Naive thymus-derived CD4-positive, alpha-beta T cell (primary cell): ENCODE measurements at regions not wholly inside any gene's neighbourhood (a gene's known extent, or its start where the extent isn't known, plus 50 kb on each side); places are given as distances from the start of the nearest gene placed in this dataset.

Experiments used
- ATAC-seq: fragments of 150-1000 bp; cut with Tn5 transposase; 2 replicates; pipeline ENCODE4 v1.10.0; 2021; ENCODE audit warnings: mild to moderate bottlenecking, moderate library complexity
- CTCF ChIA-PET: fragments of 350-600 bp; sonication (Branson Sonifier 250); formaldehyde crosslinking; loops from one replicate; lab custom pipeline; 2021; ENCODE audit warnings: antibody characterized with exemption; lab: Charles Lee
- POLR2A ChIA-PET: fragments of 350-600 bp; sonication (Branson Sonifier 250); formaldehyde crosslinking; loops from one replicate; lab custom pipeline; 2021; ENCODE audit warnings: antibody characterized with exemption, inconsistent platforms; lab: Charles Lee
- DNase-seq, 9 donors: peaks; one replicate each; pipeline versions ENCODE4 v3.0.0 to v3.0.0-alpha.2; 2020 to 2022; ENCODE audit warnings: mixed read lengths in 1 of 9
- H3K27ac ChIP-seq: one replicate; pipeline ENCODE4 v1.7.0; 2013; ENCODE audit warnings: mild to moderate bottlenecking, low read depth, low read length, moderate library complexity
- H3K27me3 ChIP-seq, 2 donors: one replicate each; pipeline ENCODE4 v1.7.0; 2013; ENCODE audit warnings: low read length in 2 of 2, mild to moderate bottlenecking in 2 of 2, moderate library complexity in 2 of 2; ENCODE audit not compliant: control insufficient read depth in 2 of 2, insufficient read depth in 2 of 2
- H3K36me3 ChIP-seq, 3 experiments: 1 replicate in 2 of 3; 2 replicates in 1 of 3; pipeline ENCODE4 v1.7.0; 2013; ENCODE audit warnings: low read length in 3 of 3, mild to moderate bottlenecking in 3 of 3, moderate library complexity in 1 of 3; ENCODE audit not compliant: insufficient read depth in 3 of 3, control insufficient read depth in 2 of 3
- H3K4me1 ChIP-seq, 2 donors: one replicate each; pipeline ENCODE4 v1.7.0; 2013; ENCODE audit warnings: low read length in 2 of 2, mild to moderate bottlenecking in 2 of 2, moderate library complexity in 1 of 2; ENCODE audit not compliant: control insufficient read depth in 2 of 2, insufficient read depth in 2 of 2
- H3K4me3 ChIP-seq: 2 replicates; pipeline ENCODE4 v1.7.0; 2013; ENCODE audit warnings: mild to moderate bottlenecking, low read length
- H3K9me3 ChIP-seq, 3 experiments: 1 replicate in 2 of 3; 2 replicates in 1 of 3; pipeline ENCODE4 v1.7.0; 2013; ENCODE audit warnings: low read length in 3 of 3; ENCODE audit not compliant: control insufficient read depth in 2 of 3
- H3K27ac Mint-ChIP-seq, 9 donors: one replicate each; pipeline ENCODE4 v1.8.0; 2020 to 2022; ENCODE audit warnings: mixed read lengths in 9 of 9, mild to moderate bottlenecking in 8 of 9, moderate library complexity in 5 of 9, inconsistent platforms in 2 of 9
- H3K27me3 Mint-ChIP-seq, 5 donors: one replicate each; pipeline ENCODE4 v1.8.0; 2021 to 2022; ENCODE audit warnings: mixed read lengths in 5 of 5, mild to moderate bottlenecking in 1 of 5
- H3K36me3 Mint-ChIP-seq, 5 donors: one replicate each; pipeline ENCODE4 v1.8.0; 2020 to 2022; ENCODE audit warnings: mixed read lengths in 5 of 5, mild to moderate bottlenecking in 3 of 5, inconsistent platforms in 1 of 5
- H3K4me1 Mint-ChIP-seq, 7 donors: one replicate each; pipeline ENCODE4 v1.8.0; 2020 to 2022; ENCODE audit warnings: mixed read lengths in 7 of 7, mild to moderate bottlenecking in 3 of 7, inconsistent platforms in 1 of 7
- H3K4me3 Mint-ChIP-seq, 10 donors: one replicate each; pipeline ENCODE4 v1.8.0; 2020 to 2022; ENCODE audit warnings: mild to moderate bottlenecking in 10 of 10, mixed read lengths in 10 of 10, moderate library complexity in 6 of 10, inconsistent platforms in 2 of 10
- H3K9me3 Mint-ChIP-seq, 11 donors: one replicate each; pipeline ENCODE4 v1.8.0; 2020 to 2022; ENCODE audit warnings: mixed read lengths in 11 of 11, mild to moderate bottlenecking in 4 of 11, inconsistent platforms in 1 of 11, moderate library complexity in 1 of 11
- intact Hi-C, 2 donors: fragments of 100-400 bp; cut with micrococcal nuclease; formaldehyde crosslinking; loops; one replicate each; pipeline ENCODE4 v1.15.1; 2023

DNA sequence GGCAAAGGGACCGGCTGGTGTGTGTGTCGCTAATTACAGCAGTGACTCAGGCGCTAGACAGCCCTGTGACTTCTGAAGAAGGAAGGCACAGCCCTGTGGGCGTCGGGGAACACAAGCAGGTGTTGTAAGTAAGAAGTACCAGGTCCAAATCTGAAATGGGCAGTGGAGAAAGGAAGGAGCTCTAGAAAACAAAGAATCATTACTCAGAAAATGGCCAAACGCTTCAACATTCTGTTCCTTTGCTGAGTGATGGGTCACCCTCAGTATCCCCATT lies 106.8 kb downstream of the PXDC1 start:
- Mint-ChIP-seq H3K4me3 (no peak overlapping the region), H3K27ac (no peak overlapping the region), H3K9me3 (peaks cover 0 to 4% (median 0%) of the 10 kb centered on the region in 11 donors), H3K36me3 (no peaks in the 10 kb centered on the region), H3K27me3 (peaks cover 6 to 13% (median 11%) of the 10 kb centered on the region in 5 donors), H3K4me1 (no peaks in the 10 kb centered on the region)
- no peaks in the 10 kb centered on the region for H3K36me3 ChIP-seq
- no peak overlapping the region for H3K27ac ChIP-seq
- H3K4me1 ChIP-seq, result no peaks in the 10 kb centered on the region
- ChIA-PET CTCF (no interaction called here), POLR2A (no interaction called here)
- no peaks in the 10 kb centered on the region for H3K27me3 ChIP-seq
- ATAC-seq, result no peak
- no peak overlapping the region for H3K4me3 ChIP-seq
- intact Hi-C loops, result no loop called here
- H3K9me3 ChIP-seq, result no peaks in the 10 kb centered on the region
- DNase-seq, result no peak

DNA sequence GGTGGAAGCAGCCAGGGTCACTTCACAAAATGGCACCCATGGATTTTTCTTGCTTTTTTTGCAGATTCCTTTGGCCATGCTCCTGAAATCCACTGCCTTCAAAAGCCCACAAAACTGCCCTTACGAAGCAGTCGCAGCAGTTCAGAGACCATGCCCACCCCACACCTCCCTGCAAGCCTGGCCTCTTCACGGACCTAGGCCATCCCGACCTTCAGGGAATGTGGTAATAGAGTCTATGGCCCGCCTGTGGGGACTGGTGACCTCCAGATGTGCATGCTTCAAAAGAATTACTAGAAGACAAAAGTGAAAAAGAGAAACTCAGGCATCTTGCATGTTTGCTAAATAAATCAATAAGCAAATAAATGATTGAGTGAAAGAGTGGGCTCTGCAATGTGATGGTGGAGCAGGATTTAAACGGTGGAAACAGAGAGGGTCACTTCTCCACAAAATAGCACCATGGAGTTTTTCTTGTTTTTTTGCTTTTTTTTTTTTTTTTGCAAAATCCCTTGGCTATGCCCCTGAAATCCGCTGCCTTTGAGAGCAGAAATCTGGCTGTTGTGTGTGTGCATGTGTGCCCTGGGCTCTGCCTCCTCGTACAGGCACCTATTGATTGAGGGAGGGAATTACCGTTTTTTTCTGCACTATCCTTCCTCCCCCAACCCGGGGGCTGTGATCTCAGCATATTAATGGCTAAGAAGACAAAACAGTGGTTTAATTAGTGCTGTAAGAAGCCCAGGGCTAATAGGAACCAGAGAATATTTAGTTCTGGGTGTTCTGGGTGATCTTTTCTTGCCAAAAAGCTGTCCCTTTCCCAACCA lies 107.4 kb downstream of the PXDC1 start:
- no peak overlapping the region for H3K27ac ChIP-seq
- no peaks in the 10 kb centered on the region for H3K36me3 ChIP-seq
- no peaks in the 10 kb centered on the region for H3K9me3 ChIP-seq
- H3K27me3 ChIP-seq, result no peaks in the 10 kb centered on the region
- no peaks in the 10 kb centered on the region for H3K36me3 Mint-ChIP-seq
- H3K4me1 ChIP-seq, result no peaks in the 10 kb centered on the region
- CTCF ChIA-PET, result no interaction called here
- H3K27ac Mint-ChIP-seq, result no peak overlapping the region
- H3K27me3 Mint-ChIP-seq, result peaks cover 7 to 18% (median 11%) of the 10 kb centered on the region in 5 donors
- intact Hi-C loops, result no loop called here
- H3K9me3 Mint-ChIP-seq, result peaks cover 0 to 4% (median 0%) of the 10 kb centered on the region in 11 donors
- DNase-seq (no peak), ATAC-seq (no peak)
- POLR2A ChIA-PET, result no interaction called here
- H3K4me3 Mint-ChIP-seq, result no peak overlapping the region
- H3K4me3 ChIP-seq, result no peak overlapping the region
- H3K4me1 Mint-ChIP-seq, result no peaks in the 10 kb centered on the region

DNA sequence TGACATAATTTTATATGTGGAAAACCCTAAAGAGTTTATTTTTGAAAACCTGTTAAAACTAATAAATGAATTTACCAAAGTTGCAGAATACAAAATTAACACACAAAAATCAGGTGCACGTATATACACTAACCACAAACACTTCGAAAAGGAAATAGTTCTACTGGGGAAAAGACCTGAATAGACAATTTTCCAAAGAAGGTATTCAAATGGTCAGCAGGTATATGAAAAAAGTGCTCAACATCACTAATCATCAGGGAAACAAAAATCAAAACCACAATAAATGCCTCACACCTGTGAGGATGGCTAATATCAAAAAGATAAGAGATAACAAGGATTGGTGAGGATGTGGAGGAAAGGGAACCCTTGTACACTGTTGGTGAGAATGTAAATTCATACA lies 110.6 kb downstream of the PXDC1 start:
- intact Hi-C loops, result no loop called here
- H3K4me3 Mint-ChIP-seq, result no peak overlapping the region
- no peaks in the 10 kb centered on the region for H3K27me3 ChIP-seq
- no peaks in the 10 kb centered on the region for H3K4me1 Mint-ChIP-seq
- no peaks in the 10 kb centered on the region for H3K4me1 ChIP-seq
- ATAC-seq (no peak), DNase-seq (no peak)
- no peak overlapping the region for H3K27ac Mint-ChIP-seq
- no peak overlapping the region for H3K27ac ChIP-seq
- H3K9me3 Mint-ChIP-seq, result peaks cover 0 to 4% (median 0%) of the 10 kb centered on the region in 11 donors
- no peak overlapping the region for H3K4me3 ChIP-seq
- peaks cover 7 to 30% (median 15%) of the 10 kb centered on the region in 5 donors for H3K27me3 Mint-ChIP-seq
- ChIA-PET CTCF (no interaction called here), POLR2A (no interaction called here)
- H3K9me3 ChIP-seq, result no peaks in the 10 kb centered on the region
- no peaks in the 10 kb centered on the region for H3K36me3 Mint-ChIP-seq
- no peaks in the 10 kb centered on the region for H3K36me3 ChIP-seq

DNA sequence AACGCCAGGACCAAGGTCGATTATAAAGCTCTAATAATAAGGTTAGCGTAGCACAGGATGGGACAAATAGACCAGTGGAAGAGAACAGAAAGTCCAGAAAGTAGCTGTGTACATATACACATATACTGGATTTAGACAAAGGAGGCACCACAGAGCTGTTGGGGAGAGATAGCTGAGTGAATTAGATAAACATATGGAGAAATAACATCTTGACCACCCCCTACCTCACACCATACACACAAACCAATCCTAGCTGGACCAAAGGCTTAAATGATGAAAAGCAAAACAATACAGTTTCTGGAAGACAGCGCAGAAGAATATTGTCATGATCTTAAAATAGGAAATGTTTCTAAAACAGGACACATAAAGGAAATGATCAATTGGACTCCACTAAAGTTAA lies 112.9 kb downstream of the PXDC1 start:
- Histone ChIP-seq H3K9me3 (no peaks in the 10 kb centered on the region), H3K36me3 (no peaks in the 10 kb centered on the region), H3K4me1 (no peaks in the 10 kb centered on the region), H3K27me3 (no peaks in the 10 kb centered on the region), H3K4me3 (no peak overlapping the region), H3K27ac (no peak overlapping the region)
- CTCF ChIA-PET, result no interaction called here
- POLR2A ChIA-PET, result no interaction called here
- DNase-seq (no peak), ATAC-seq (no peak)
- peaks cover 7 to 33% (median 16%) of the 10 kb centered on the region in 5 donors for H3K27me3 Mint-ChIP-seq
- H3K36me3 Mint-ChIP-seq, result no peaks in the 10 kb centered on the region
- intact Hi-C loops, result no loop called here
- H3K4me3 Mint-ChIP-seq, result no peak overlapping the region
- H3K9me3 Mint-ChIP-seq, result peaks cover 0 to 4% (median 0%) of the 10 kb centered on the region in 11 donors
- H3K27ac Mint-ChIP-seq, result no peak overlapping the region
- no peaks in the 10 kb centered on the region for H3K4me1 Mint-ChIP-seq

DNA sequence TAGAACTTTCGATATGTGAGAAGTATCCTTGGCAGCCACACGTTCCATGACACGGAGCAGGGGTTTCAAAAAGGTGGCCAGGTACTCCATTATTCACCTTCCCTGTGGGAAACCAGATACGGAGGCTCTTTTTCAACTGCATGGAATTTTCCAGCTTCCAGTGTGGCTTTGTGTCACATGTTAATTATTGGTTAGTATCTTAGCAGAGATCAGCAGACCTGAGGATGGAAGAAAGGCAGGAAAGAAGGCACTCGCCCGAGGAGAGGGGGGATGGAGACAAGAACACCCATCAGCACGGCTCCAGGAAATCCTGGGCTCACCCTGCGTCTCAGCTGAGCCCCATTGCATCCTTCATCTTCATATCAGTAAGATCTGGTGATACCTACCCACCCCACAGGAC lies 115.5 kb downstream of the PXDC1 start:
- no peaks in the 10 kb centered on the region for H3K9me3 Mint-ChIP-seq

DNA sequence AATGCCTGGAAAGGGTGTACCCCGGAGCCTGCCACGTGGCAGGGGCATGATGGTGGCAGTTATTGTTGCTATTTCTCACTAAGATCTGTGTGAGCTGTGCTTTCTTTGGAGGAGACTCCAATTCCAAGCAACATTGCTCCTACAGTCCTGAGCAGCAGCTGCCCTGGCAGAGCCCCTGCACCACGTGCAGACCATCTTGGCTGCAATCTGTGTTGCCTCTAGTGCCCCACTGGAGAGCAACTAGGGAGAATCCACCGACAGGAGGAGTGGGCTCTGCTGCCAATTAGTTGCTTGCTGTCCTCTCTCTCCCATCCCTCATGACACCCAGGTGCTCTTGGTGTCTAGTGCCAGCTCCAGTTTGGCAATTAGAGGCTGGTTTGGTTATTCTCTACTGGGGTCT lies 116.0 kb downstream of the PXDC1 start:
- H3K4me1 ChIP-seq, result no peaks in the 10 kb centered on the region
- H3K9me3 ChIP-seq, result no peaks in the 10 kb centered on the region
- POLR2A ChIA-PET, result no interaction called here
- no peaks in the 10 kb centered on the region for H3K36me3 ChIP-seq
- no peak overlapping the region for H3K4me3 ChIP-seq
- H3K27me3 Mint-ChIP-seq, result peaks cover 0 to 29% (median 8%) of the 10 kb centered on the region in 5 donors
- no peaks in the 10 kb centered on the region for H3K4me1 Mint-ChIP-seq
- H3K4me3 Mint-ChIP-seq, result no peak overlapping the region
- H3K9me3 Mint-ChIP-seq, result no peaks in the 10 kb centered on the region
- no peak overlapping the region for H3K27ac ChIP-seq
- intact Hi-C loops, result no loop called here
- CTCF ChIA-PET, result no interaction called here
- ATAC-seq, result no peak
- DNase-seq, result no peak
- no peaks in the 10 kb centered on the region for H3K36me3 Mint-ChIP-seq
- no peak overlapping the region for H3K27ac Mint-ChIP-seq
- H3K27me3 ChIP-seq, result no peaks in the 10 kb centered on the region

More for the DNA sequence above, 115.5 kb downstream of the PXDC1 start:
- Histone ChIP-seq H3K9me3 (no peaks in the 10 kb centered on the region), H3K36me3 (no peaks in the 10 kb centered on the region), H3K4me3 (no peak overlapping the region), H3K4me1 (no peaks in the 10 kb centered on the region), H3K27me3 (no peaks in the 10 kb centered on the region), H3K27ac (no peak overlapping the region)
- ChIA-PET POLR2A (no interaction called here), CTCF (no interaction called here)
- intact Hi-C loops, result no loop called here
- Mint-ChIP-seq H3K4me3 (no peak overlapping the region), H3K4me1 (no peaks in the 10 kb centered on the region), H3K36me3 (no peaks in the 10 kb centered on the region), H3K27me3 (peaks cover 0 to 29% (median 10%) of the 10 kb centered on the region in 5 donors), H3K27ac (no peak overlapping the region)
- DNase-seq (no peak), ATAC-seq (no peak)

DNA sequence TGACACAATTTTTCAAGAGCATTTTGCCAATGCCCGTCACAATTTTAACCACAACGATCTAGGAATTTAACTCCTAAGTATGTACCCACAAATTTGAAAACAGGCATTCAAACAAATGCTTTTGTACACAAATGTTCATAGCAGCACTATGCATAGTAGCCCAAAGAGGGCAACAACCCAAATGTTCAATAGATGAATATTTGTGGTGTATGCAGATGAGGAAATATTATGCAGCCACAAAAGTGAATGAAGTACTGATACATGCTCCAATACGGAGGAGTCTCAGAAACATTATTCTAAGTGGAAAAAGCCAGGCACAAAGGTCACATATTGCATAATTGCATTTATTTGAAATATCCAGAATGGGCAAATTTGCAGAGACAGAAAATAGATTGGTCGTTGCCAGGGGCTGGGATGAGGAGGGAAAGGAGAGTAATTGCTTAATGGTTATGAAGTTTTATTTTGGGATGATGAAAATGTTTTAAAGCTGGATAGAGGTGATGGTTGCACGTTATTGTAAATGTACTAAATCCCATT lies 117.2 kb downstream of the PXDC1 start:
- ATAC-seq, result no peak
- Mint-ChIP-seq H3K36me3 (no peaks in the 10 kb centered on the region), H3K27me3 (peaks cover 0 to 24% (median 9%) of the 10 kb centered on the region in 5 donors), H3K4me3 (no peak overlapping the region), H3K27ac (no peak overlapping the region), H3K9me3 (no peaks in the 10 kb centered on the region), H3K4me1 (no peaks in the 10 kb centered on the region)
- no peaks in the 10 kb centered on the region for H3K9me3 ChIP-seq
- H3K4me3 ChIP-seq, result no peak overlapping the region
- H3K27me3 ChIP-seq, result no peaks in the 10 kb centered on the region
- no peak overlapping the region for H3K27ac ChIP-seq
- intact Hi-C loops, result no loop called here
- POLR2A ChIA-PET, result no interaction called here
- no peak for DNase-seq
- CTCF ChIA-PET, result no interaction called here
- no peaks in the 10 kb centered on the region for H3K36me3 ChIP-seq
- H3K4me1 ChIP-seq, result no peaks in the 10 kb centered on the region
